Omental fat pad (tissue), 3 donors: ENCODE measurements at regions not wholly inside any gene's neighbourhood (a gene's known extent, or its start where the extent isn't known, plus 50 kb on each side); places are given as distances from the start of the nearest gene placed in this dataset.
A peak's percentile ranks its signal among the peaks of the same experiment; 100 is the strongest.

Source experiments
- ATAC-seq: fragments of 150-250 bp; one replicate; pipeline ENCODE4 v1.9.1; 2016; ENCODE audit warnings: mild to moderate bottlenecking, moderate library complexity; ENCODE audit not compliant: low FRiP score
- DNase-seq: peaks from one replicate; pipeline ENCODE4 v3.0.0-alpha.2; 2019; ENCODE audit warnings: low spot score
- TF ChIP-seq, protein P1 (sequence below), 3 donors: fragments of 450-650 bp; IDR thresholded peaks; one replicate each; pipeline ENCODE4 v1.5.1; 2016 to 2017; ENCODE audit warnings: antibody characterized with exemption in 3 of 3, mild to moderate bottlenecking in 3 of 3, moderate library complexity in 2 of 3

DNA sequence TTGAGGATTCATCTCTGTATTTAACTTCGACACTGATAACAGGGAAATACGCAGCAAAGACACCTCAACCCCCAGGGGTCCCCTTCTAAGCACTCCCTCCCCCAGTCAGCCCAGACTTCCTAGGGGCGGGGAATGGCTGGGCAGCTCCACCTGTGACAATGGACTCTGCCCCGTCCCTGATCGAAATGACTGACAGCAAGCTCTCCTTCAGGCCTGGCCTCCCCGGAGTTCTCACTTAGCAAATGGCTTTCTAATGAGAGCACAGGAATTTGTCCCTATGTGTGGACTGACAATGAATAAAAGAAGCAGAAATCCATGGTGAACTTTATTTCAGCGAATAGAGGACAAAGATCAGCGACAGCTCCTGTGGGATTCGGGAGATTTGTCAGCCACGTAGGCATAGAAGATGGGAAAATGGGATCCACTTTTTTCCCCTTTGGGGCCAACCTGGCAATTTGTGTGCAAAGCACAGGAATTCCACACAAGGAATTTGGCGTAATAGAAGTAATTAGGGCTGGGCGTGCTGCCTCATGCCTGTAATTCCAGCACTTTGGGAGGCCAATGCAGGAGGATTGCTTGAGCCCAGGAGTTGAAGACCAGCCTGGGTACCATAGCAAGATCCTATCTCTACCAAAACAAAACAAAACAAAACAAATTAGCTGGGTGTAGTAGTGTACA, 63.8 kb downstream of the TNFAIP2 start:
- ATAC-seq, result no peak
- DNase-seq, result no peak
- TF ChIP-seq, protein P1, sequence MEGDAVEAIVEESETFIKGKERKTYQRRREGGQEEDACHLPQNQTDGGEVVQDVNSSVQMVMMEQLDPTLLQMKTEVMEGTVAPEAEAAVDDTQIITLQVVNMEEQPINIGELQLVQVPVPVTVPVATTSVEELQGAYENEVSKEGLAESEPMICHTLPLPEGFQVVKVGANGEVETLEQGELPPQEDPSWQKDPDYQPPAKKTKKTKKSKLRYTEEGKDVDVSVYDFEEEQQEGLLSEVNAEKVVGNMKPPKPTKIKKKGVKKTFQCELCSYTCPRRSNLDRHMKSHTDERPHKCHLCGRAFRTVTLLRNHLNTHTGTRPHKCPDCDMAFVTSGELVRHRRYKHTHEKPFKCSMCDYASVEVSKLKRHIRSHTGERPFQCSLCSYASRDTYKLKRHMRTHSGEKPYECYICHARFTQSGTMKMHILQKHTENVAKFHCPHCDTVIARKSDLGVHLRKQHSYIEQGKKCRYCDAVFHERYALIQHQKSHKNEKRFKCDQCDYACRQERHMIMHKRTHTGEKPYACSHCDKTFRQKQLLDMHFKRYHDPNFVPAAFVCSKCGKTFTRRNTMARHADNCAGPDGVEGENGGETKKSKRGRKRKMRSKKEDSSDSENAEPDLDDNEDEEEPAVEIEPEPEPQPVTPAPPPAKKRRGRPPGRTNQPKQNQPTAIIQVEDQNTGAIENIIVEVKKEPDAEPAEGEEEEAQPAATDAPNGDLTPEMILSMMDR (IDR thresholded peaks at IDR 0.05), result no peak

DNA sequence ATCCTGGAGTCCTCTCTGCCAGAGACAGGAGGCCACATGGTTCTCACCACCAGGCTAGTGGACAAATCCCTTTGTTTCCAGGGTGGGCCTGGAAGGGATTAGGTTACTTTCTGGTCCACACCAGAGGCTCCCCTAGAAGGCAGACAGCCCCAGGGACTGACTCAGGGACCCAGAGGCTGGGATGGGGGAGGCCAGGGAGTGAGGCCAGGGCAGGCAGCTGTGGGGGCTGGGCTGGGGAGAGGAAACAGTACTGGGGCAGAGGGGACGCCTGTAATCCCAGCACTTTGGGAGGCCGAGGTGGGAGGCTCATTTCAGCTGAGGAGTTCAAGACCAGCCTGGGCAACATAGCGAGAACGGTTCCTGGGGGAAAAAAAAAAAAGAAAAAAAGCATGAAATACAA, 64.7 kb downstream of the TNFAIP2 start:
- no peak for DNase-seq
- TF ChIP-seq, protein P1 (IDR thresholded peaks at IDR 0.05), result no peak
- ATAC-seq, result no peak

DNA sequence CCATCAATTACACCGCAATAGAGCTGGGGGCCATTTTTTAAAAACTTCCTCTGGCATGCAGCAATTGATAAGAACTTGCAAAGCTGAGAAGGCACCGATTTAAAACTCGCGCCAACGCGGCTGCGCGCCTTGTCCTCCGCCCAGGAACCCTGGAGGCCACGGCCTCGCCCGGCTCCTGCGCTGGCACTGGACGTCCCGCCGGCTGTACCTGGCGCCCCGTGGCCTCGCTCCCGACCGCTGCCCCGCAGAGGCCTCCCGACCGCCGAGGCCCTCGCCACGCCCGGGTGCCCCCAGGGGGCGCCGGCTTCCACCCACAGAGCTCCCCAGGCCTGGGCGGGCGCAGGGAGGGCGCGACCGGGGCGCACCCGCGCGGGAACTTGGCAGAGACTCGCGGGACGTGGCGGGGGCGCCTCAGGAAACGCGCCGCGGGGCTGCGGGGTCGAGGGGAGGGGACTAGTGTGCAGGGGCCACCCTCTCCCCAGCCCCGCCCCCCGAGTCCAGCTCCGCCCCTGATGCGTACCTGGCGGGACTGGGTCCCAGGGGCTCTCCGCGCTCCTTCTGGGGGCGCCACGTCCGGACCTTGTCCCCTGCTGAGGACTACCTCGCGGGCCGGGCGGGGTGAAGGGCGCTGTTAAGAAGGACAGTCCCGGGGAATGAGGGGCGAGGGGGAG, 65.7 kb downstream of the TNFAIP2 start:
- DNase-seq (no peak), ATAC-seq (peak; percentile 70)
- TF ChIP-seq, protein P1 (IDR thresholded peaks at IDR 0.05), result no peak

DNA sequence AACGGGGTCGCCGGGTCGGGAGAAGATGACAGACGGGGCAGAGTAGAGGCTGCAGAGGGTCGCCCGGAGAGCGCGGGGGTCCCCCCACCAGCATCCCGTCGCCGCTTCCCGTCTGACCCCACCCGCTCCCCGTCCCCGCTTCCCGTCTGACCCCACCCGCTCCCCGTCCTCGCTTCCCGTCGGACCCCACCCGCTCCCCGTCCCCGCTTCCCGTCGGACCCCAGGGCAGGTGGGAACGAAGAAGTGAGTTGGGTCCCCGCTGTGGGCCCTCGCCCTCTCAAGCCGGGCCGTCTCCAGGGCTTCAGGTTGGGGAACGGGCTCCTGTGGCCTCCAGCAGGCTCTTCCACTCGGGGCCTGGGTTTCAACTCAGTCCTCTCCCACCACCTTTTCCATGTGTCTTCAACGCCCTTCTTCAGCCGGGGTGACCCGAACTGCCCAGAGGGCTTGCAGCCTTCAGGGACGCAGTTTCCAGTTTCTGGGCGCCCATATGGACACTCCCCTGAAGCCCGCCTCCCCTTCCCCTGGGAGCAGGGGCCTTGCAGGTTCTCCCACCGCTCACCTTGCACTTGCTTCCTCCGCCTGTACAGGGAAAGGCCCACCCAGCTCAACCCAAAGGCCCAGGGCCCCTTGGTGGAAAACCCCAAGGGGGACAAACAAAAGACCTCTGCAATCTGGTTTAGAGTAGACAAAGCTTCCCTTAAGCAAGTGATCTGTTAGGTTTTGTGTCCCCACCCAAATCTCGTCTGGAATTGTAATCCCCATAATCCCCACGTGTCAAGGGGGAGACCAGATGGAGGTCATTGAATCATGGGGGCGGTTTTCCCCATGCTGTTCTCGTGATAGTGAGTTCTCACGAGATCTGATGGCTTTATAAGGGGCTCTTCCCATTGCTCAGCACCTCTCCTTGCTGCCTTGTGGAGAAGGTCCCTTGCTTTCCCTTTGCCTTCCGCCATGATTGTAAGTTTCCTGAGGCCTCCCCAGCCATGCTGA, 66.5 kb downstream of the TNFAIP2 start:
- DNase-seq, result no peak
- TF ChIP-seq, protein P1 (IDR thresholded peaks at IDR 0.05), result no peak
- ATAC-seq, result no peak

DNA sequence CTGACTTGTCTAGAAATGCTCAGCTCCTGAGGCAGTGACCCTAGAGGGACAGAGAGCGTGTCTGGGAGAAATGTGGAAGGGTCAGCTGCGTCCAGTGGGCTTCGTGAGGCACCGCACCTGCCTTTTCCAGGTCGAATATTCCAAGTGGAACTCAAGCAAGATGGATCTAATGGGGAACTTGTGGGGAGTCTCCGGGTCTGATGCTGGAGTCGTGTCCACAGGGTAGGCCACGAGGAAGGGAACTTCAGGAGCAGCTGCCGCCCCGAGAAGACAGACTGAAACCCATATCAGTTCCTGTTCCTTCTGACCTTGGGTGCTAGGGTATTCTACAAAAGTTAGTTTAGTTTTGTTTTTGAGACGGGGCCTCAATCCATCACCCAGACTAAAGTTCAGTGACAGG, 67.5 kb downstream of the TNFAIP2 start:
- TF ChIP-seq, protein P1 (IDR thresholded peaks at IDR 0.05), result no peak
- no peak for ATAC-seq
- no peak for DNase-seq

DNA sequence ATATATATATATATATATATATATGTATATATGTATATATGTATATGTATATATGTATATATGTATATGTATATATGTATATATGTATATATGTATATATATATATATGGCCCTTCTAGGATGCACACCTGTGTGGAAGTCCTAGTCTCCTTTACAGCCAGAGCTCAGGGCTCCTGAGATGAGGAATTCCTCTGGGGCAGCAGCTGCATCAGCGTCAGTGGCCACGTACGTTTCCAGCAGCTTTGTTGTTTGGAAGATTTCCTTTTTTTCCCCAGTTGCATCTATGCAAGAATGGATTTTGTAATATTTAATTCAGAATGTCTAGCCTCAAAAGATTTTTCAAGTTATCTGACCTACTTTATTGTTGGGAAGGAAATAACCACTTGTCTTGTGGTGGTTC, 68.6 kb downstream of the TNFAIP2 start:
- no peak for ATAC-seq
- TF ChIP-seq, protein P1 (IDR thresholded peaks at IDR 0.05), result no peak
- no peak for DNase-seq
